ENCODE measurements at regions not wholly inside any gene's neighbourhood (a gene's known extent, or its start where the extent isn't known, plus 50 kb on each side); places are given as distances from the start of the nearest gene placed in this dataset.

DNA sequence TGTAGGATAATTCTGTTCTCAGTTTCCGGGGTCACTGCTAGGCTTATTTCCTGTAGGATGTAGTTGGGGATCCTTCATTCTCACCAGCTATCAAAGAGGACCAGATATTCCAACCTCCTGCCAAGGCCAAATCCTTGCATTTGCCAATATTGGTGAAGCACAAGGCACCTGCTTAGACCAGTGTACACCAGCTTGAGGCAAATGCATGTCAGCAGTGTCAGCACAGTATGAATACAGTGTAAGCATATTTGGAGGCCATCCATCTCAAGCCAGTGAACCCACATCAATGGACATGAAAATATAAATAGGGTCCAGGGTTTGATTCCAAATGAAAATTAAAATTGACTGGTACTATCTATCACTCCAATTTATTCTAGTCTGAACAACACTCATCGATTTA, 88.0 kb upstream of the MAPRE2 start:
- TF ChIP-seq POLR2AphosphoS5 (IDR thresholded peaks at IDR 0.05; ENCODE audit: borderline replicate concordance, low read depth, low read length) (no peak), EZH2 (IDR thresholded peaks at IDR 0.05) (no peak), FOXP2 (optimal IDR thresholded peaks at IDR 0.05; ENCODE audit: control extremely low read depth, extremely low read length, insufficient read depth) (no peak)

Measured in SK-N-MC (cell line).